ENCODE measurements at regions not wholly inside any gene's neighbourhood (a gene's known extent, or its start where the extent isn't known, plus 50 kb on each side); places are given as distances from the start of the nearest gene placed in this dataset.

GRCh38 chr1:177571485-177572076, 398.3 kb downstream of the SEC16B start:
- no peak for DNase-seq (ENCODE audit: low read depth)

GRCh38 chr1:177571076-177571475, 398.8 kb downstream of the SEC16B start:
- no peak for DNase-seq (ENCODE audit: low read depth)

GRCh38 chr1:177569476-177569875, 398.7 kb downstream of the BRINP2 start:
- no peak for DNase-seq (ENCODE audit: low read depth)

GRCh38 chr1:177568622-177569021, 397.9 kb downstream of the BRINP2 start:
- DNase-seq (ENCODE audit: low read depth): no peak

- DNase-seq (ENCODE audit: low read depth): peak; percentile 31
Observed at GRCh38 chr1:177567393-177567792, 396.6 kb downstream of the BRINP2 start.

- no peak for DNase-seq (ENCODE audit: low read depth)
Observed at GRCh38 chr1:177566495-177566894, 395.7 kb downstream of the BRINP2 start.

- no peak for DNase-seq (ENCODE audit: low read depth)
Observed at GRCh38 chr1:177561436-177561835, 390.7 kb downstream of the BRINP2 start.

- no peak for DNase-seq (ENCODE audit: low read depth)
Observed at GRCh38 chr1:177558372-177558771, 387.6 kb downstream of the BRINP2 start.

- no peak for DNase-seq (ENCODE audit: low read depth)
Observed at GRCh38 chr1:177556163-177556562, 385.4 kb downstream of the BRINP2 start.

GRCh38 chr1:177547200-177547599, 376.4 kb downstream of the BRINP2 start:
- DNase-seq (ENCODE audit: low read depth): no peak

GRCh38 chr1:177546346-177546745, 375.6 kb downstream of the BRINP2 start:
- no peak for DNase-seq (ENCODE audit: low read depth)

- no peak for DNase-seq (ENCODE audit: low read depth)
Observed at GRCh38 chr1:177526201-177526600, 355.4 kb downstream of the BRINP2 start.

- DNase-seq (ENCODE audit: low read depth): no peak
Observed at GRCh38 chr1:177525176-177525575, 354.4 kb downstream of the BRINP2 start.

- peak; percentile 24 for DNase-seq (ENCODE audit: low read depth)
Observed at GRCh38 chr1:177517546-177517945, 346.8 kb downstream of the BRINP2 start.

- DNase-seq (ENCODE audit: low read depth): no peak
Observed at GRCh38 chr1:177514207-177514606, 343.4 kb downstream of the BRINP2 start.

GRCh38 chr1:177511036-177511435, 340.3 kb downstream of the BRINP2 start:
- no peak for DNase-seq (ENCODE audit: low read depth)

GRCh38 chr1:177505905-177506590, 335.3 kb downstream of the BRINP2 start:
- DNase-seq (ENCODE audit: low read depth): peak; percentile 34

GRCh38 chr1:177495878-177496277, 325.1 kb downstream of the BRINP2 start:
- peak; percentile 4 for DNase-seq (ENCODE audit: low read depth)

- DNase-seq (ENCODE audit: low read depth): no peak
Observed at GRCh38 chr1:177490786-177491185, 320.0 kb downstream of the BRINP2 start.

- DNase-seq (ENCODE audit: low read depth): no peak
Observed at GRCh38 chr1:177490036-177490639, 319.4 kb downstream of the BRINP2 start.

GRCh38 chr1:177488722-177489121, 318.0 kb downstream of the BRINP2 start:
- no peak for DNase-seq (ENCODE audit: low read depth)

- DNase-seq (ENCODE audit: low read depth): no peak
Observed at GRCh38 chr1:177487481-177487880, 316.7 kb downstream of the BRINP2 start.

GRCh38 chr1:177480741-177481305, 310.1 kb downstream of the BRINP2 start:
- DNase-seq (ENCODE audit: low read depth): no peak

Measured in ELR (cell line).